ENCODE measurements at regions not wholly inside any gene's neighbourhood (a gene's known extent, or its start where the extent isn't known, plus 50 kb on each side); places are given as distances from the start of the nearest gene placed in this dataset.
A peak's percentile ranks its signal among the peaks of the same experiment; 100 is the strongest.

GRCh38 chr19:30662211-30662861, 290.2 kb downstream of the ZNF536 start:
- Histone ChIP-seq H2AFZ (ENCODE audit: low read length) (0 out of 2 replicates have a peak overlapping the region, but pooled peaks have one; percentile 42), H3K4me1 (replicated peaks in 1 of 4; ENCODE audit: control insufficient read depth in 3 of 4, insufficient read depth in 4 of 4, low read length in 3 of 4) (peaks cover 0 to 7% (median 4%) of the 10 kb centered on the region in 4 experiments; a peak in 3 of 7 replicates), H3K27me3 (replicated peaks in 1 of 4; ENCODE audit: control insufficient read depth in 3 of 4, extremely low read depth in 1 of 4, insufficient read depth in 3 of 4, low read length in 3 of 4) (no peaks in the 10 kb centered on the region; a peak in 1 of 7 replicates), H3K23ac (ENCODE audit: insufficient read length) (no peak overlapping the region), H4K91ac (replicated peaks; ENCODE audit: insufficient read length, low read length) (no peak overlapping the region), H4K5ac (ENCODE audit: insufficient read length, low read depth, low read length) (no peak overlapping the region), H3K9ac (replicated peaks in 1 of 4; ENCODE audit: extremely low read depth in 1 of 4, low read depth in 3 of 4, low read length in 3 of 4) (no peak overlapping the region), H2BK5ac (ENCODE audit: low read depth, low read length) (no peak overlapping the region), H3K4me2 (ENCODE audit: insufficient read depth in 1 of 2, low read depth in 2 of 2, low read length in 2 of 2) (no peak overlapping the region), H3K27ac (ENCODE audit: low read depth, low read length) (no peak overlapping the region), H2BK120ac (replicated peaks; ENCODE audit: low read depth, low read length) (no peak overlapping the region), H3K23me2 (ENCODE audit: low read depth, low read length) (no peaks in the 10 kb centered on the region), H2BK20ac (ENCODE audit: low read length) (no peak overlapping the region), H3K18ac (ENCODE audit: extremely low read depth, low read length) (no peak overlapping the region), H3K9me3 (ENCODE audit: insufficient read depth in 2 of 2, low read depth in 1 of 2, low read length in 1 of 2) (no peaks in the 10 kb centered on the region), H4K20me1 (replicated peaks in 1 of 2; ENCODE audit: control insufficient read depth in 1 of 2, insufficient read depth in 2 of 2, low read length in 2 of 2) (no peaks in the 10 kb centered on the region), H3K36me3 (ENCODE audit: control insufficient read depth in 2 of 4, insufficient read depth in 4 of 4, low read length in 3 of 4) (no peaks in the 10 kb centered on the region), H3K4ac (replicated peaks; ENCODE audit: insufficient read length, low read depth, low read length) (no peak overlapping the region), H3K79me2 (ENCODE audit: control insufficient read depth in 1 of 2, insufficient read depth in 2 of 2, low read length in 2 of 2) (no peaks in the 10 kb centered on the region), H3K56ac (replicated peaks; ENCODE audit: insufficient read length, low read depth, low read length) (no peak overlapping the region), H2AK5ac (ENCODE audit: low read depth, low read length) (no peak overlapping the region), H4K8ac (ENCODE audit: extremely low read depth, insufficient read depth, low read length) (no peak overlapping the region; the same call in 1 of the 2 replicates), H2BK12ac (ENCODE audit: low read depth, low read length) (no peak overlapping the region), H3K14ac (ENCODE audit: insufficient read length) (no peak overlapping the region), H3K4me3 (ENCODE audit: extremely low read depth in 1 of 4, insufficient read depth in 2 of 4, low read depth in 3 of 4, low read length in 4 of 4) (no peak overlapping the region), H2BK15ac (ENCODE audit: low read length) (no peak overlapping the region), H3K79me1 (ENCODE audit: low read depth, low read length) (no peaks in the 10 kb centered on the region)
- CTCF ChIA-PET (ENCODE audit: partially characterized antibody) = interaction anchor here (0.9 to 1.3 kb wide), 3 partner anchors 17 to 164 kb away, joined by 3 read pairs; no protein-coding TSS in a partner anchor
- DNase-seq (ENCODE audit: low read depth in 1 of 2, low spot score in 2 of 2) = no peak
- WGBS, 2 experiments (ENCODE audit: extremely low coverage in 1 of 2, insufficient coverage in 1 of 2, insufficient read length in 1 of 2, insufficient replicate concordance in 2 of 2, low coverage in 1 of 2, low lambda C conversion rate in 2 of 2, missing lambda C conversion rate in 1 of 2) = 71% methylated on average over 10 of the region's 10 CpGs; no CpG with 5 or more reads in 1 of the 2 experiments
- FAIRE-seq = no peak
- no peak for TF ChIP-seq CTCF (IDR thresholded peaks at IDR 0.05; ENCODE audit: control extremely low read depth in 1 of 3, insufficient read depth in 1 of 3, low read depth in 1 of 3, low read length in 3 of 3)
- TF ChIP-seq JUND (IDR thresholded peaks at IDR 0.05; ENCODE audit: low read length) = no peak
- POLR2A ChIA-PET (ENCODE audit: partially characterized antibody) = no interaction called here
